Hypothalamus (tissue), 51 donors: ENCODE measurements at regions not wholly inside any gene's neighbourhood (a gene's known extent, or its start where the extent isn't known, plus 50 kb on each side); places are given as distances from the start of the nearest gene placed in this dataset.

ENCODE experiments used
- DNase-seq, 51 donors: peaks; one replicate each; lab custom pipeline; 2025; lab: John Stamatoyannopoulos, UW

- no peak for DNase-seq
These were observed 331.2 kb downstream of the SLC16A7 start for GRCh38 chr12:59927032-59927431.

GRCh38 chr12:59928416-59928815, 332.6 kb downstream of the SLC16A7 start:
- DNase-seq, result no peak

GRCh38 chr12:59929110-59929509, 333.3 kb downstream of the SLC16A7 start:
- no peak for DNase-seq

- DNase-seq, result no peak
These were observed 338.7 kb downstream of the SLC16A7 start for GRCh38 chr12:59934486-59934885.

GRCh38 chr12:59936534-59936933, 340.7 kb downstream of the SLC16A7 start:
- DNase-seq, result no peak

- DNase-seq, result no peak
These were observed 341.3 kb downstream of the SLC16A7 start for GRCh38 chr12:59937148-59937547.

GRCh38 chr12:59938190-59938962, 342.5 kb downstream of the SLC16A7 start:
- no peak for DNase-seq

- no peak for DNase-seq
These were observed 345.0 kb downstream of the SLC16A7 start for GRCh38 chr12:59940631-59941342.

GRCh38 chr12:59941461-59941860, 345.6 kb downstream of the SLC16A7 start:
- no peak for DNase-seq

GRCh38 chr12:59944177-59944576, 348.3 kb downstream of the SLC16A7 start:
- DNase-seq, result no peak

GRCh38 chr12:59946635-59947034, 350.8 kb downstream of the SLC16A7 start:
- no peak for DNase-seq

- no peak for DNase-seq
These were observed 367.7 kb downstream of the SLC16A7 start for GRCh38 chr12:59963546-59963945.

GRCh38 chr12:59972905-59973304, 377.1 kb downstream of the SLC16A7 start:
- no peak for DNase-seq

- no peak for DNase-seq
These were observed 377.7 kb downstream of the SLC16A7 start for GRCh38 chr12:59973515-59973914.

- no peak for DNase-seq
These were observed 381.9 kb downstream of the SLC16A7 start for GRCh38 chr12:59977779-59978178.

GRCh38 chr12:59980476-59980875, 384.6 kb downstream of the SLC16A7 start:
- DNase-seq, result no peak

GRCh38 chr12:59999291-59999690, 403.5 kb downstream of the SLC16A7 start:
- DNase-seq, result no peak

GRCh38 chr12:60010486-60010885, 414.7 kb downstream of the SLC16A7 start:
- no peak for DNase-seq

- no peak for DNase-seq
These were observed 416.8 kb downstream of the SLC16A7 start for GRCh38 chr12:60012659-60013058.

GRCh38 chr12:60014436-60014835, 418.6 kb downstream of the SLC16A7 start:
- DNase-seq, result no peak

- no peak for DNase-seq
These were observed 424.2 kb downstream of the SLC16A7 start for GRCh38 chr12:60020068-60020467.

- DNase-seq, result no peak
These were observed 425.4 kb downstream of the SLC16A7 start for GRCh38 chr12:60021235-60021634.
